LNCaP clone FGC (cell line): ENCODE measurements at regions not wholly inside any gene's neighbourhood (a gene's known extent, or its start where the extent isn't known, plus 50 kb on each side); places are given as distances from the start of the nearest gene placed in this dataset.

Experiments used
- DNase-seq: peaks from one replicate; pipeline ENCODE4 v3.0.0-alpha.2; 2011; ENCODE audit warnings: low read depth
- H3K4me3 ChIP-seq: 2 replicates; pipeline ENCODE4 v1.5.1; 2011; ENCODE audit warnings: mild to moderate bottlenecking, low read depth, low read length, control low read depth
- CTCF ChIP-seq: IDR thresholded peaks from 2 replicates; pipeline ENCODE4 v1.5.1; 2012; ENCODE audit warnings: mild to moderate bottlenecking; ENCODE audit not compliant: control insufficient read depth, insufficient read depth; ENCODE audit errors: extremely low read depth

GRCh38 chr10:78779339-78779955 lies 289.3 kb upstream of the ZMIZ1 start:
- no peak for TF ChIP-seq CTCF
- no peak overlapping the region for H3K4me3 ChIP-seq
- DNase-seq, result no peak

- no peak for TF ChIP-seq CTCF
- no peak for DNase-seq
- no peak overlapping the region for H3K4me3 ChIP-seq
Measured at GRCh38 chr10:78780551-78780961, 288.2 kb upstream of the ZMIZ1 start.

GRCh38 chr10:78781251-78781913 lies 287.4 kb upstream of the ZMIZ1 start:
- no peak overlapping the region for H3K4me3 ChIP-seq
- no peak for DNase-seq
- TF ChIP-seq CTCF, result no peak

GRCh38 chr10:78781991-78782390 lies 286.8 kb upstream of the ZMIZ1 start:
- H3K4me3 ChIP-seq, result no peak overlapping the region
- no peak for TF ChIP-seq CTCF
- DNase-seq, result no peak

- TF ChIP-seq CTCF, result no peak
- no peak overlapping the region for H3K4me3 ChIP-seq
- no peak for DNase-seq
Measured at GRCh38 chr10:78782441-78782840, 286.3 kb upstream of the ZMIZ1 start.

- TF ChIP-seq CTCF, result no peak
- DNase-seq, result no peak
- H3K4me3 ChIP-seq, result no peak overlapping the region
Measured at GRCh38 chr10:78783753-78784152, 285.0 kb upstream of the ZMIZ1 start.

- no peak for DNase-seq
- no peak overlapping the region for H3K4me3 ChIP-seq
- no peak for TF ChIP-seq CTCF
Measured at GRCh38 chr10:78784546-78784945, 284.2 kb upstream of the ZMIZ1 start.
